HG03378 (cell line): ENCODE measurements at regions not wholly inside any gene's neighbourhood (a gene's known extent, or its start where the extent isn't known, plus 50 kb on each side); places are given as distances from the start of the nearest gene placed in this dataset.
"Not testable (repeated sequence)": the region's sequence is repeated elsewhere in the genome, so short reads cannot be mapped to it uniquely, and the experiment has no call there.

ENCODE experiments used
- ATAC-seq: cut with Tn5 transposase; IDR thresholded peaks from one replicate; pipeline ENCODE4 v1.9.1; 2021; ENCODE audit warnings: mild to moderate bottlenecking, moderate library complexity; ENCODE audit not compliant: unreplicated experiment

- no peak for ATAC-seq
Observed at GRCh38 chr18:76051396-76052226, 443.4 kb downstream of the ZNF516 start.

- no peak for ATAC-seq
Observed at GRCh38 chr18:76046221-76046620, 448.8 kb downstream of the ZNF516 start.

- ATAC-seq: no peak
Observed at GRCh38 chr18:76042511-76042910, 452.5 kb downstream of the ZNF516 start.

- ATAC-seq: no peak
Observed at GRCh38 chr18:76018210-76018609, 476.8 kb downstream of the ZNF516 start.

- no peak for ATAC-seq
Observed at GRCh38 chr18:76013057-76013456, 482.0 kb downstream of the ZNF516 start.

GRCh38 chr18:76005632-76006208 is 489.3 kb downstream of the ZNF516 start:
- no peak for ATAC-seq

- ATAC-seq: not testable (repeated sequence)
Observed at GRCh38 chr18:75987913-75988312, 507.1 kb downstream of the ZNF516 start.

- ATAC-seq: no peak
Observed at GRCh38 chr18:75984853-75985252, 510.2 kb downstream of the ZNF516 start.

GRCh38 chr18:75981102-75981501 is 513.9 kb downstream of the ZNF516 start:
- no peak for ATAC-seq

- no peak for ATAC-seq
Observed at GRCh38 chr18:75977081-75977480, 518.0 kb downstream of the ZNF516 start.

GRCh38 chr18:75970212-75970611 is 524.8 kb downstream of the ZNF516 start:
- no peak for ATAC-seq

GRCh38 chr18:75966431-75966830 is 528.6 kb downstream of the ZNF516 start:
- no peak for ATAC-seq

- no peak for ATAC-seq
Observed at GRCh38 chr18:75962036-75962572, 532.9 kb downstream of the ZNF516 start.

GRCh38 chr18:75960356-75960755 is 532.9 kb upstream of the SMIM21 start:
- ATAC-seq: not testable (repeated sequence)

GRCh38 chr18:75959150-75959549 is 531.6 kb upstream of the SMIM21 start:
- ATAC-seq: no peak

GRCh38 chr18:75958683-75959082 is 531.2 kb upstream of the SMIM21 start:
- no peak for ATAC-seq

- ATAC-seq: no peak
Observed at GRCh38 chr18:75945265-75945933, 517.9 kb upstream of the SMIM21 start.

GRCh38 chr18:75937306-75937705 is 509.8 kb upstream of the SMIM21 start:
- no peak for ATAC-seq

- ATAC-seq: no peak
Observed at GRCh38 chr18:75936862-75937261, 509.4 kb upstream of the SMIM21 start.

- no peak for ATAC-seq
Observed at GRCh38 chr18:75931079-75931478, 503.6 kb upstream of the SMIM21 start.

- ATAC-seq: no peak
Observed at GRCh38 chr18:75928706-75929105, 501.2 kb upstream of the SMIM21 start.

GRCh38 chr18:75927791-75928190 is 500.3 kb upstream of the SMIM21 start:
- ATAC-seq: no peak
